GM10248 (cell line): ENCODE measurements at regions not wholly inside any gene's neighbourhood (a gene's known extent, or its start where the extent isn't known, plus 50 kb on each side); places are given as distances from the start of the nearest gene placed in this dataset.

Experiments
- CTCF ChIA-PET: fragments of 300-600 bp; sonication (Branson Sonifier 250); formaldehyde crosslinking; extraction: SDS; loops from one replicate; lab custom pipeline; 2021; ENCODE audit warnings: antibody characterized with exemption; lab: Yijun Ruan, JAX
- POLR2A ChIA-PET: fragments of 350-650 bp; sonication (Branson Sonifier 250); formaldehyde crosslinking; extraction: SDS; loops from one replicate; lab custom pipeline; 2020; ENCODE audit warnings: antibody characterized with exemption; lab: Yijun Ruan, JAX
- DNase-seq: peaks from one replicate; pipeline ENCODE4 v3.0.0; 2012; ENCODE audit errors: extremely low spot score
- CTCF ChIP-seq: IDR thresholded peaks from 2 replicates; pipeline ENCODE4 v1.5.1; 2012; ENCODE audit warnings: mild to moderate bottlenecking, low read depth; ENCODE audit errors: extremely low read depth, missing control alignments, control extremely low read depth

- no peak for DNase-seq
- CTCF ChIA-PET, result no interaction called here
- POLR2A ChIA-PET, result no interaction called here
- TF ChIP-seq CTCF, result no peak
These were observed 68.5 kb upstream of the MEF2C start for GRCh38 chr5:88951457-88951856.

- no peak for DNase-seq
- ChIA-PET POLR2A (no interaction called here), CTCF (interaction anchor here (0.9 to 2.4 kb wide), 9 partner anchors 9 to 108 kb away, joined by 3 to 12 read pairs (median 6); no protein-coding TSS in a partner anchor)
- no peak for TF ChIP-seq CTCF
These were observed 66.0 kb upstream of the MEF2C start for GRCh38 chr5:88948746-88949600.

- DNase-seq, result no peak
- TF ChIP-seq CTCF, result no peak
- CTCF ChIA-PET, result interaction anchor here (0.8 to 1.4 kb wide), 4 partner anchors 10 to 215 kb away, joined by 3 read pairs; no protein-coding TSS in a partner anchor
- POLR2A ChIA-PET, result no interaction called here
These were observed 62.0 kb upstream of the MEF2C start for GRCh38 chr5:88944751-88945531.

- no peak for TF ChIP-seq CTCF
- CTCF ChIA-PET, result no interaction called here
- DNase-seq, result no peak
- POLR2A ChIA-PET, result no interaction called here
These were observed 58.6 kb upstream of the MEF2C start for GRCh38 chr5:88941581-88941980.

- ChIA-PET POLR2A (no interaction called here), CTCF (interaction anchor here (0.9 kb wide), 1 partner anchor 14 kb away, joined by 3 read pairs; no protein-coding TSS in a partner anchor)
- peak; percentile 17 for DNase-seq
- TF ChIP-seq CTCF, result no peak
These were observed 57.7 kb upstream of the MEF2C start for GRCh38 chr5:88940713-88941112.

- ChIA-PET CTCF (no interaction called here), POLR2A (no interaction called here)
- DNase-seq, result no peak
- TF ChIP-seq CTCF, result no peak
These were observed 56.3 kb upstream of the MEF2C start for GRCh38 chr5:88939300-88939699.
